IMR-90 (cell line): ENCODE measurements at regions not wholly inside any gene's neighbourhood (a gene's known extent, or its start where the extent isn't known, plus 50 kb on each side); places are given as distances from the start of the nearest gene placed in this dataset.
A peak's percentile ranks its signal among the peaks of the same experiment; 100 is the strongest.

Experiments
- ATAC-seq: fragments of 200-7000 bp; cut with Tn5 transposase; 2 replicates; pipeline ENCODE4 v1.9.1; 2020; ENCODE audit warnings: low read depth, mild to moderate bottlenecking, moderate library complexity
- BruUV-seq: library from RNA; stranded (reverse); fragments of 400-500 nt; replicated peaks from 2 replicates; lab custom pipeline; 2021; lab: Mats Ljungman, UMichigan
- CTCF ChIA-PET: fragments of 300-600 bp; formaldehyde crosslinking; extraction: SDS; loops from one replicate; lab custom pipeline; 2021; ENCODE audit warnings: antibody characterized with exemption; lab: Yijun Ruan, JAX
- POLR2A ChIA-PET: fragments of 300-600 bp; sonication (Branson Sonifier 250); formaldehyde crosslinking; loops from one replicate; lab custom pipeline; 2022; ENCODE audit warnings: antibody characterized with exemption; ENCODE audit not compliant: unreplicated experiment; lab: Charles Lee
- DNase-seq: peaks from one replicate; pipeline ENCODE4 v3.0.0; 2013
- H2AFZ ChIP-seq: replicated peaks from 2 replicates; pipeline ENCODE3; 2013; ENCODE audit warnings: low read length, mild to moderate bottlenecking; ENCODE audit not compliant: poor library complexity
- H2AK5ac ChIP-seq: 2 replicates; pipeline ENCODE4 v1.6.1; 2013; ENCODE audit warnings: low read depth, low read length, inconsistent platforms
- H2AK9ac ChIP-seq: replicated peaks from 2 replicates; pipeline ENCODE3; 2013; ENCODE audit warnings: mild to moderate bottlenecking, low read depth, low read length, moderate library complexity; ENCODE audit not compliant: poor library complexity
- H2BK120ac ChIP-seq: 2 replicates; pipeline ENCODE4 v1.6.1; 2013; ENCODE audit warnings: low read depth, low read length, inconsistent platforms
- H2BK15ac ChIP-seq: 3 replicates; pipeline ENCODE4 v1.6.1; 2013; ENCODE audit warnings: low read depth, low read length, inconsistent platforms
- H2BK20ac ChIP-seq: 2 replicates; pipeline ENCODE4 v1.6.1; 2013; ENCODE audit warnings: low read depth, mild to moderate bottlenecking, inconsistent platforms, low read length, moderate library complexity
- H2BK5ac ChIP-seq: 2 replicates; pipeline ENCODE4 v1.6.1; 2013; ENCODE audit warnings: mild to moderate bottlenecking, low read depth, low read length, inconsistent platforms; ENCODE audit not compliant: poor library complexity, severe bottlenecking
- H3K14ac ChIP-seq: replicated peaks from 2 replicates; pipeline ENCODE4 v1.6.1; 2013; ENCODE audit warnings: low read depth, low read length, inconsistent platforms
- H3K18ac ChIP-seq: 2 replicates; pipeline ENCODE4 v1.6.1; 2013; ENCODE audit warnings: low read depth, low read length, control low read depth
- H3K23ac ChIP-seq: 2 replicates; pipeline ENCODE4 v1.6.1; 2013; ENCODE audit warnings: low read depth, low read length, inconsistent platforms
- H3K27ac ChIP-seq: 2 replicates; pipeline ENCODE4 v1.5.1; 2013; ENCODE audit warnings: mild to moderate bottlenecking, control low read depth, low read length; ENCODE audit not compliant: insufficient read depth
- H3K27me3 ChIP-seq: 2 replicates; pipeline ENCODE4 v1.6.1; 2013; ENCODE audit warnings: low read length; ENCODE audit not compliant: control insufficient read depth, insufficient read depth
- H3K36me3 ChIP-seq: 2 replicates; pipeline ENCODE4 v1.6.1; 2013; ENCODE audit warnings: low read length, mixed read lengths; ENCODE audit not compliant: control insufficient read depth, insufficient read depth
- H3K4ac ChIP-seq: 2 replicates; pipeline ENCODE4 v1.6.1; 2013; ENCODE audit warnings: low read depth, low read length, inconsistent platforms
- H3K4me1 ChIP-seq: 2 replicates; pipeline ENCODE4 v1.6.1; 2013; ENCODE audit warnings: low read length, mixed read lengths; ENCODE audit not compliant: control insufficient read depth, insufficient read depth
- H3K4me2 ChIP-seq: 2 replicates; pipeline ENCODE4 v1.6.1; 2013; ENCODE audit warnings: low read depth, mild to moderate bottlenecking, control low read depth, low read length, moderate library complexity
- H3K4me3 ChIP-seq: 2 replicates; pipeline ENCODE4 v1.5.1; 2013; ENCODE audit warnings: low read depth, mild to moderate bottlenecking, control low read depth, low read length, moderate library complexity; ENCODE audit not compliant: insufficient read depth
- H3K56ac ChIP-seq: 2 replicates; pipeline ENCODE4 v1.6.1; 2013; ENCODE audit warnings: low read length, inconsistent platforms; ENCODE audit not compliant: insufficient read depth; ENCODE audit errors: extremely low read depth
- H3K79me1 ChIP-seq, 2 experiments: 2 replicates each; pipeline ENCODE4 v1.6.1; 2013; ENCODE audit warnings: low read length in 2 of 2, inconsistent platforms in 1 of 2, low read depth in 1 of 2
- H3K9ac ChIP-seq: 2 replicates; pipeline ENCODE4 v1.6.1; 2013; ENCODE audit warnings: low read depth, low read length, control low read depth
- H3K9me1 ChIP-seq: 2 replicates; pipeline ENCODE4 v1.6.1; 2013; ENCODE audit warnings: low read length, inconsistent platforms; ENCODE audit not compliant: insufficient read depth
- H3K9me3 ChIP-seq: 2 replicates; pipeline ENCODE4 v1.6.1; 2013; ENCODE audit warnings: low read length; ENCODE audit not compliant: control insufficient read depth, insufficient read depth
- H4K20me1 ChIP-seq: 2 replicates; pipeline ENCODE4 v1.6.1; 2013; ENCODE audit warnings: low read length, inconsistent platforms; ENCODE audit not compliant: insufficient read depth
- H4K5ac ChIP-seq: 2 replicates; pipeline ENCODE4 v1.6.1; 2013; ENCODE audit warnings: mild to moderate bottlenecking, low read depth, low read length, control low read depth
- H4K8ac ChIP-seq, 2 experiments: 2 replicates each; pipeline ENCODE4 v1.6.1; 2013; ENCODE audit warnings: low read depth in 2 of 2, low read length in 2 of 2, control low read depth in 1 of 2, inconsistent platforms in 1 of 2
- H4K91ac ChIP-seq: 2 replicates; pipeline ENCODE4 v1.6.1; 2013; ENCODE audit warnings: low read depth, low read length, inconsistent platforms; ENCODE audit not compliant: insufficient read depth
- BHLHE40 ChIP-seq: fragments of 150-350 bp; IDR thresholded peaks from 2 replicates; pipeline ENCODE4 v1.6.1; 2016; ENCODE audit warnings: mild to moderate bottlenecking, low read depth, low read length
- CEBPB ChIP-seq: IDR thresholded peaks from 2 replicates; pipeline ENCODE4 v1.6.1; 2012; ENCODE audit warnings: low read depth, low read length, improper control_type of control experiment
- MAFK ChIP-seq: IDR thresholded peaks from 2 replicates; pipeline ENCODE4 v1.6.1; 2012; ENCODE audit warnings: low read depth, low read length, improper control_type of control experiment
- POLR2A ChIP-seq: IDR thresholded peaks from 2 replicates; pipeline ENCODE4 v1.6.1; 2012; ENCODE audit warnings: mild to moderate bottlenecking, low read depth, low read length
- RFX5 ChIP-seq: IDR thresholded peaks from 2 replicates; pipeline ENCODE4 v1.8.0; 2012; ENCODE audit warnings: low read depth, mild to moderate bottlenecking, low read length, moderate library complexity
- SMC3 ChIP-seq: fragments of 150-350 bp; IDR thresholded peaks from 2 replicates; pipeline ENCODE4 v1.6.1; 2016; ENCODE audit warnings: low read depth, mild to moderate bottlenecking, antibody characterized with exemption, low read length, moderate library complexity
- WGBS, 2 experiments: methylation state at CpG; one replicate each; pipeline versions ENCODE4 v1.1.5 to v1.1.7; 2013; ENCODE audit warnings: missing lambda C conversion rate in 2 of 2; ENCODE audit not compliant: insufficient read length in 1 of 2; ENCODE audit errors: extremely low coverage in 2 of 2; 5-methylcytosine and 5-hydroxymethylcytosine counted together
- dilution Hi-C: fragments of 300-500 bp; cut with HindIII; formaldehyde crosslinking; loops from one replicate; pipeline ENCODE4 v1.14.3; 2018; ENCODE audit warnings: low sequenced_read_pairs; ENCODE audit not compliant: unreplicated experiment
- in situ Hi-C: fragments of 300-500 bp; cut with MboI; formaldehyde crosslinking; loops from 3 replicates; pipeline ENCODE4 v1.14.3; 2019; ENCODE audit warnings: low sequenced_read_pairs, inconsistent platforms, mixed read lengths
- intact Hi-C: fragments of 100-400 bp; cut with micrococcal nuclease; formaldehyde crosslinking; loops from 2 replicates; pipeline ENCODE4 v1.10.0; 2022
- TF ChIP-seq, protein P1 (sequence below): conservative IDR thresholded peaks from 2 replicates; pipeline ENCODE4 v1.5.1; 2012; ENCODE audit warnings: mild to moderate bottlenecking, low read depth, low read length, improper control_type of control experiment

DNA sequence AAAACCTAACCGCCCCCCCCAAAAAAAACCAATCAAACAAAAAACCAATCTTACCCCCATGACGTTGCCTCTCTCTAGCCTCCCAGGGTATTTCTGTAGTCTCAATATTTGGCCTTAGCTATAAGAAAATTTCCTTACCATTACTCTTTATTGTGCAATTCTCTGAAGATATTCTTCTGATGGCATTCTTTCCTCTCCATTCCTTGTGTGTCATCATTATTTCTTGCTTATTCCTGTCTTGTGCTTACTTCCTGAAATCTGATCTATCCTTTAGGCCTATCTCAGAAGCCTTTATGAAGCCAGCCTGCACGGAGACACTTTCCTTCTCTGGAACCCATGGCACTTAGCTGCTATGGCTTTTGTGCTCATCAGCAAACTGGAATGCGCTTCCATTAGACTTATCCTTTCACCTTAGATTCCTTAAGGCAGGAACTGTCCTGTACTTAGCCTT lies 65.9 kb upstream of the DDR1 start:
- H3K4me3 ChIP-seq: no peak overlapping the region
- peak overlapping the region; percentile 93 for H3K4ac ChIP-seq
- no peaks in the 10 kb centered on the region for H4K20me1 ChIP-seq
- CTCF ChIA-PET: interaction anchor here (0.6 to 0.8 kb wide), 3 partner anchors 10 to 261 kb away, joined by 3 to 4 read pairs (median 4); no protein-coding TSS in a partner anchor
- intact Hi-C loops: loop anchor here (1.0 kb wide), 1 partner anchor 66 kb away; no protein-coding TSS in a partner anchor
- H3K23ac ChIP-seq: peak overlapping the region; percentile 96
- peak; percentile 73 for ATAC-seq
- H3K56ac ChIP-seq: peak overlapping the region; percentile 67; the same call in 1 of the 2 replicates
- peak; percentile 92 for DNase-seq
- H3K14ac ChIP-seq: peak overlapping the region; percentile 95
- H4K91ac ChIP-seq: peak overlapping the region; percentile 96
- H2BK15ac ChIP-seq: peak overlapping the region; percentile 88; the same call in 2 of the 3 replicates
- in situ Hi-C loops: loop anchor here (5.0 kb wide), 1 partner anchor 36 kb away; no protein-coding TSS in a partner anchor
- H3K9ac ChIP-seq: peak overlapping the region; percentile 53
- H2BK5ac ChIP-seq: peak overlapping the region; percentile 99
- peak overlapping the region; percentile 79 for H3K27ac ChIP-seq
- peak overlapping the region; percentile 8 for H2AK9ac ChIP-seq
- no TSS peak for BruUV-seq
- peak overlapping the region; percentile 97 for H2BK120ac ChIP-seq
- peak overlapping the region; percentile 87 for H2AK5ac ChIP-seq
- H3K36me3 ChIP-seq: no peaks in the 10 kb centered on the region
- peak overlapping the region; percentile 99 for H2BK20ac ChIP-seq
- H2AFZ ChIP-seq: peak overlapping the region; percentile 26
- peaks cover 3 to 42% of the 10 kb centered on the region in 2 experiments; a peak in 3 of 4 replicates for H3K79me1 ChIP-seq
- peak overlapping the region; percentile 86 for H3K18ac ChIP-seq
- H3K9me1 ChIP-seq: peaks cover 32% of the 10 kb centered on the region
- 60% methylated on average over 2 of the region's 4 CpGs; no CpG with 5 or more reads in 1 of the 2 experiments for WGBS, 2 experiments
- no peaks in the 10 kb centered on the region for H3K9me3 ChIP-seq
- peak overlapping the region; percentile 87; the same call in 1 of the 2 replicates for H4K5ac ChIP-seq
- dilution Hi-C loops: no loop called here
- POLR2A ChIA-PET: interaction anchor here (0.6 to 1.4 kb wide), 2 partner anchors 21 to 74 kb away, joined by 3 read pairs; partner anchors contain the start of gene IER3
- peak overlapping the region; percentile 14; the same call in 1 of the 2 replicates for H3K4me2 ChIP-seq
- peak overlapping the region; percentile 23 to 96 for H4K8ac ChIP-seq
- H3K4me1 ChIP-seq: peaks cover 32% of the 10 kb centered on the region
- no peaks in the 10 kb centered on the region for H3K27me3 ChIP-seq
- peak; percentile 23; the same call in 1 of the 2 replicates for TF ChIP-seq POLR2A
- TF ChIP-seq BHLHE40: peak; percentile 30; the same call in 1 of the 2 replicates
- 0 out of 2 replicates have a peak, but pooled peaks have one; percentile 12 for TF ChIP-seq SMC3
- TF ChIP-seq, protein P1, sequence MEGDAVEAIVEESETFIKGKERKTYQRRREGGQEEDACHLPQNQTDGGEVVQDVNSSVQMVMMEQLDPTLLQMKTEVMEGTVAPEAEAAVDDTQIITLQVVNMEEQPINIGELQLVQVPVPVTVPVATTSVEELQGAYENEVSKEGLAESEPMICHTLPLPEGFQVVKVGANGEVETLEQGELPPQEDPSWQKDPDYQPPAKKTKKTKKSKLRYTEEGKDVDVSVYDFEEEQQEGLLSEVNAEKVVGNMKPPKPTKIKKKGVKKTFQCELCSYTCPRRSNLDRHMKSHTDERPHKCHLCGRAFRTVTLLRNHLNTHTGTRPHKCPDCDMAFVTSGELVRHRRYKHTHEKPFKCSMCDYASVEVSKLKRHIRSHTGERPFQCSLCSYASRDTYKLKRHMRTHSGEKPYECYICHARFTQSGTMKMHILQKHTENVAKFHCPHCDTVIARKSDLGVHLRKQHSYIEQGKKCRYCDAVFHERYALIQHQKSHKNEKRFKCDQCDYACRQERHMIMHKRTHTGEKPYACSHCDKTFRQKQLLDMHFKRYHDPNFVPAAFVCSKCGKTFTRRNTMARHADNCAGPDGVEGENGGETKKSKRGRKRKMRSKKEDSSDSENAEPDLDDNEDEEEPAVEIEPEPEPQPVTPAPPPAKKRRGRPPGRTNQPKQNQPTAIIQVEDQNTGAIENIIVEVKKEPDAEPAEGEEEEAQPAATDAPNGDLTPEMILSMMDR: no peak
- peak; percentile 98 for TF ChIP-seq CEBPB
- peak; percentile 78 for TF ChIP-seq MAFK
- no peak for TF ChIP-seq RFX5
